Stomach smooth muscle (tissue), 2 donors: ENCODE measurements at regions not wholly inside any gene's neighbourhood (a gene's known extent, or its start where the extent isn't known, plus 50 kb on each side); places are given as distances from the start of the nearest gene placed in this dataset.

ENCODE experiments used
- H3K27ac ChIP-seq: one replicate; pipeline ENCODE4 v1.7.0; 2013; ENCODE audit warnings: mild to moderate bottlenecking, low read length, inconsistent platforms
- H3K27me3 ChIP-seq, 2 donors: one replicate each; pipeline ENCODE4 v1.7.0; 2013; ENCODE audit warnings: low read length in 2 of 2; ENCODE audit not compliant: insufficient read depth in 2 of 2, control insufficient read depth in 1 of 2
- H3K36me3 ChIP-seq, 2 donors: one replicate each; pipeline ENCODE4 v1.7.0; 2013; ENCODE audit warnings: low read length in 2 of 2; ENCODE audit not compliant: control insufficient read depth in 2 of 2, insufficient read depth in 2 of 2
- H3K4me1 ChIP-seq: one replicate; pipeline ENCODE4 v1.7.0; 2013; ENCODE audit warnings: low read length; ENCODE audit not compliant: control insufficient read depth, insufficient read depth
- H3K4me3 ChIP-seq, 2 donors: one replicate each; pipeline ENCODE4 v1.7.0; 2013; ENCODE audit warnings: low read length in 2 of 2
- H3K9ac ChIP-seq, 2 donors: one replicate each; pipeline ENCODE4 v1.7.0; 2013; ENCODE audit warnings: low read length in 2 of 2, mild to moderate bottlenecking in 1 of 2
- H3K9me3 ChIP-seq, 2 donors: one replicate each; pipeline ENCODE4 v1.7.0; 2013; ENCODE audit warnings: low read length in 2 of 2; ENCODE audit not compliant: control insufficient read depth in 2 of 2
- donor health status: healthy.
- donor health status: Pancreatic carcinoma.

GRCh38 chr2:118763797-118764196 is 83.7 kb downstream of the EN1 start:
- Histone ChIP-seq H3K27me3 (peaks cover 4 to 13% of the 10 kb centered on the region in 2 donors), H3K4me1 (no peaks in the 10 kb centered on the region)

GRCh38 chr2:118762290-118762689 is 85.2 kb downstream of the EN1 start:
- Histone ChIP-seq H3K9ac (no peak overlapping the region), H3K9me3 (peaks cover 0 to 2% of the 10 kb centered on the region in 2 donors), H3K4me1 (no peaks in the 10 kb centered on the region), H3K36me3 (no peaks in the 10 kb centered on the region), H3K4me3 (no peak overlapping the region), H3K27me3 (peaks cover 0 to 12% of the 10 kb centered on the region in 2 donors), H3K27ac (no peak overlapping the region)

More at GRCh38 chr2:118763797-118764196, 83.7 kb downstream of the EN1 start:
- no peak overlapping the region for H3K27ac ChIP-seq
- H3K9me3 ChIP-seq = peaks cover 0 to under 1% of the 10 kb centered on the region in 2 donors
- H3K4me3 ChIP-seq = no peak overlapping the region
- no peaks in the 10 kb centered on the region for H3K36me3 ChIP-seq
- no peak overlapping the region for H3K9ac ChIP-seq

GRCh38 chr2:118761771-118762170 is 85.7 kb downstream of the EN1 start:
- Histone ChIP-seq H3K27ac (no peak overlapping the region), H3K36me3 (no peaks in the 10 kb centered on the region), H3K4me1 (no peaks in the 10 kb centered on the region)

GRCh38 chr2:118755901-118756300 is 91.5 kb downstream of the EN1 start:
- Histone ChIP-seq H3K27ac (no peak overlapping the region), H3K4me1 (no peaks in the 10 kb centered on the region), H3K4me3 (no peak overlapping the region), H3K9me3 (peaks cover 0 to 2% of the 10 kb centered on the region in 2 donors), H3K36me3 (no peaks in the 10 kb centered on the region), H3K27me3 (peaks cover 0 to 6% of the 10 kb centered on the region in 2 donors), H3K9ac (no peak overlapping the region)

More at GRCh38 chr2:118761771-118762170, 85.7 kb downstream of the EN1 start:
- H3K4me3 ChIP-seq = no peak overlapping the region
- peaks cover 0 to 14% of the 10 kb centered on the region in 2 donors for H3K27me3 ChIP-seq
- peaks cover 0 to 2% of the 10 kb centered on the region in 2 donors for H3K9me3 ChIP-seq
- no peak overlapping the region for H3K9ac ChIP-seq

- Histone ChIP-seq H3K9me3 (peaks cover 0 to 2% of the 10 kb centered on the region in 2 donors), H3K27ac (no peak overlapping the region), H3K4me1 (no peaks in the 10 kb centered on the region), H3K36me3 (no peaks in the 10 kb centered on the region), H3K27me3 (peaks cover 0 to 6% of the 10 kb centered on the region in 2 donors), H3K9ac (no peak overlapping the region), H3K4me3 (no peak overlapping the region)
These were observed 92.1 kb downstream of the EN1 start for GRCh38 chr2:118755384-118755783.

- H3K27ac ChIP-seq = no peak overlapping the region
- H3K4me1 ChIP-seq = no peaks in the 10 kb centered on the region
- no peaks in the 10 kb centered on the region for H3K9me3 ChIP-seq
- no peak overlapping the region for H3K9ac ChIP-seq
- no peaks in the 10 kb centered on the region for H3K36me3 ChIP-seq
- no peak overlapping the region for H3K4me3 ChIP-seq
- peaks cover 0 to 4% of the 10 kb centered on the region in 2 donors for H3K27me3 ChIP-seq
These were observed 94.6 kb downstream of the EN1 start for GRCh38 chr2:118752762-118753429.

GRCh38 chr2:118750959-118751565 is 96.4 kb downstream of the EN1 start:
- Histone ChIP-seq H3K9me3 (no peaks in the 10 kb centered on the region), H3K4me3 (no peak overlapping the region), H3K36me3 (no peaks in the 10 kb centered on the region), H3K27ac (no peak overlapping the region), H3K9ac (no peak overlapping the region), H3K4me1 (no peaks in the 10 kb centered on the region), H3K27me3 (peaks cover 4 to 5% of the 10 kb centered on the region in 2 donors)

- Histone ChIP-seq H3K4me3 (no peak overlapping the region), H3K27me3 (peaks cover 3 to 4% of the 10 kb centered on the region in 2 donors), H3K36me3 (no peaks in the 10 kb centered on the region), H3K4me1 (no peaks in the 10 kb centered on the region), H3K9me3 (peaks cover 0 to 6% of the 10 kb centered on the region in 2 donors), H3K9ac (no peak overlapping the region), H3K27ac (no peak overlapping the region)
These were observed 99.1 kb downstream of the EN1 start for GRCh38 chr2:118748245-118748885.

GRCh38 chr2:118747637-118748036 is 99.8 kb downstream of the EN1 start:
- H3K9ac ChIP-seq = no peak overlapping the region
- H3K27me3 ChIP-seq = peaks cover 3 to 4% of the 10 kb centered on the region in 2 donors
- no peak overlapping the region for H3K4me3 ChIP-seq
- H3K4me1 ChIP-seq = no peaks in the 10 kb centered on the region
- no peak overlapping the region for H3K27ac ChIP-seq
- H3K36me3 ChIP-seq = no peaks in the 10 kb centered on the region
- peaks cover 0 to 6% of the 10 kb centered on the region in 2 donors for H3K9me3 ChIP-seq

GRCh38 chr2:118747066-118747465 is 100.4 kb downstream of the EN1 start:
- Histone ChIP-seq H3K9ac (no peak overlapping the region), H3K27me3 (peaks cover 3 to 4% of the 10 kb centered on the region in 2 donors), H3K36me3 (no peaks in the 10 kb centered on the region), H3K27ac (no peak overlapping the region), H3K4me3 (no peak overlapping the region), H3K9me3 (peaks cover 0 to 6% of the 10 kb centered on the region in 2 donors), H3K4me1 (no peaks in the 10 kb centered on the region)
